ENCODE measurements at regions not wholly inside any gene's neighbourhood (a gene's known extent, or its start where the extent isn't known, plus 50 kb on each side); places are given as distances from the start of the nearest gene placed in this dataset.

DNA sequence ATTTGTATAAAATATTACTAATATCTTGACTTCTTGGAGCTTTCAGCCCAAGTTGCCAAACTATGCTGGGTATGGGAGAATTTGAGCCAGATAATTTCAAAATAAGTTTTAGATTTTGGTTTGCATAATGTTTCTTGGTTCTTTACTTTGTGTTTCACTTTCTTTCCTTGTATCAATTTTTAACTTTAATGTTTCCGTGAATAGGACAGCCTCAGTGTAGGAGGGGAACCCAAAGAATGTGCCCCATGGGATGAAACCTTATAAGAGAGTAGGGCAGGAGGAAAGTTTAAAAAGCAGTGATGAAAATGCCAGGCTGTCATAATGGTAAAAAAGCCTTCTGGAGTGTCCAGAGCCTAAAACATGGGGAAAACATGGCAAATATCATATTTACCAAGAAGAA, 252.4 kb upstream of the IRAK1BP1 start:
- TF ChIP-seq, protein P1, sequence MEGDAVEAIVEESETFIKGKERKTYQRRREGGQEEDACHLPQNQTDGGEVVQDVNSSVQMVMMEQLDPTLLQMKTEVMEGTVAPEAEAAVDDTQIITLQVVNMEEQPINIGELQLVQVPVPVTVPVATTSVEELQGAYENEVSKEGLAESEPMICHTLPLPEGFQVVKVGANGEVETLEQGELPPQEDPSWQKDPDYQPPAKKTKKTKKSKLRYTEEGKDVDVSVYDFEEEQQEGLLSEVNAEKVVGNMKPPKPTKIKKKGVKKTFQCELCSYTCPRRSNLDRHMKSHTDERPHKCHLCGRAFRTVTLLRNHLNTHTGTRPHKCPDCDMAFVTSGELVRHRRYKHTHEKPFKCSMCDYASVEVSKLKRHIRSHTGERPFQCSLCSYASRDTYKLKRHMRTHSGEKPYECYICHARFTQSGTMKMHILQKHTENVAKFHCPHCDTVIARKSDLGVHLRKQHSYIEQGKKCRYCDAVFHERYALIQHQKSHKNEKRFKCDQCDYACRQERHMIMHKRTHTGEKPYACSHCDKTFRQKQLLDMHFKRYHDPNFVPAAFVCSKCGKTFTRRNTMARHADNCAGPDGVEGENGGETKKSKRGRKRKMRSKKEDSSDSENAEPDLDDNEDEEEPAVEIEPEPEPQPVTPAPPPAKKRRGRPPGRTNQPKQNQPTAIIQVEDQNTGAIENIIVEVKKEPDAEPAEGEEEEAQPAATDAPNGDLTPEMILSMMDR (IDR thresholded peaks at IDR 0.05; ENCODE audit: low read length) = no peak
- H3K9me2 ChIP-seq (ENCODE audit: low read depth, low read length) = no peaks in the 10 kb centered on the region
- H3K9ac ChIP-seq (ENCODE audit: low read length) = no peak overlapping the region
- H3K9me3 ChIP-seq (ENCODE audit: low read length) = no peaks in the 10 kb centered on the region
- no peaks in the 10 kb centered on the region for H3K79me2 ChIP-seq (ENCODE audit: insufficient read depth, low read length)
- H3K36me3 ChIP-seq (ENCODE audit: insufficient read depth, low read length) = no peaks in the 10 kb centered on the region
- no peaks in the 10 kb centered on the region for H3K4me1 ChIP-seq (ENCODE audit: insufficient read depth, low read length, severe bottlenecking)
- no peak overlapping the region for H3K4me3 ChIP-seq (ENCODE audit: low read depth, low read length, poor library complexity, severe bottlenecking)
- no peak overlapping the region for H3K27ac ChIP-seq (ENCODE audit: low read depth, low read length, poor library complexity, severe bottlenecking)
- no peaks in the 10 kb centered on the region for H4K20me1 ChIP-seq (ENCODE audit: insufficient read depth, low read length)
- no peaks in the 10 kb centered on the region for H3K27me3 ChIP-seq (ENCODE audit: insufficient read depth, low read length)
- no peak overlapping the region for H3K4me2 ChIP-seq (ENCODE audit: low read length)
- no peaks in the 10 kb centered on the region for H3F3A ChIP-seq (ENCODE audit: insufficient read depth, low read length)
- H2AFZ ChIP-seq (ENCODE audit: low read length) = no peak overlapping the region

DNA sequence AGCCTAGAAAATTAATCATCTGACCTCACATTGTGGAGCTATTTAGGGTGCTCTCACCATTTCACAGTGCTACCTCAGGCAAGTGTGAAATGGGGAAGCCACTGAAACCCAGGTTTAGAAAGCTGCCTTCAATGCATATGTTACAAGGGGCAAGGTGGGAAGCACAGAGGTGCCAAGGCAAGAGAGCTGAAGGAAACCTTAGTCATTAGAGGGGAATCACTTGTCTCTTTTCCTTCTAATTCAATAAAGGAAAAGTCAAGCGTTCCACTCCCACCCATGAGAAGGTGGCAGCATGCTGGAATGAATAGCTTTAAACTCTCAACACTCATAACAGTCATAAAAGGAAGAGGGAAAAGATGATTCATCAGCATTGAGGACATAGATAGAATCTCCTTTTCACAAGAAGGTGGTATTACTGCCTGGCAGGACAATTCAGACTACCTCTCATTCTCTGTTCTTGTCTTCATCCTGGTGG, 251.9 kb upstream of the IRAK1BP1 start:
- no peaks in the 10 kb centered on the region for H3K79me2 ChIP-seq (ENCODE audit: insufficient read depth, low read length)
- H2AFZ ChIP-seq (ENCODE audit: low read length) = no peak overlapping the region

DNA sequence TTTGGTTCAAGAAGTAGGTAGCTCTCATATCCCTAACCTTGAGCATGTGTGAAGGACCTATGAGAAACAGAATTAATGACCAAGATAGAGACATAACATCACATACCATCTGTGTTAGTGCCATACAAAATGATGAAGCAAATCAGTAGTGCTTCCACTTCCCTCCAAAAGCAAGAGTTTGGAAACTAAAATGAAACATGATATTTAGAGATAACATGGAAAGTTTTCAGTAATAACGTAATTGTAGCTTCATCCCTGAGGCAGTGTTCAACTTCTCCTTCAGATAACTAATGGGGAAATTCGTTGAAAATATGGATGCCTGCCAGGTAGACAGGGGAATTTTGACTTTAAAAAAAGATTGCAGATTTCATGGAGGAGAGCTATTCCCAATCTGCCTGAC, 248.4 kb upstream of the IRAK1BP1 start:
- Histone ChIP-seq H3K4me2 (ENCODE audit: low read length) (no peak overlapping the region), H3K79me2 (ENCODE audit: insufficient read depth, low read length) (no peaks in the 10 kb centered on the region), H3K9me3 (ENCODE audit: low read length) (no peaks in the 10 kb centered on the region), H2AFZ (ENCODE audit: low read length) (no peak overlapping the region), H3K4me3 (ENCODE audit: low read depth, low read length, poor library complexity, severe bottlenecking) (no peak overlapping the region), H3K9ac (ENCODE audit: low read length) (no peak overlapping the region), H3K36me3 (ENCODE audit: insufficient read depth, low read length) (no peaks in the 10 kb centered on the region), H4K20me1 (ENCODE audit: insufficient read depth, low read length) (no peaks in the 10 kb centered on the region), H3K9me2 (ENCODE audit: low read depth, low read length) (no peaks in the 10 kb centered on the region), H3K27ac (ENCODE audit: low read depth, low read length, poor library complexity, severe bottlenecking) (no peak overlapping the region), H3F3A (ENCODE audit: insufficient read depth, low read length) (no peaks in the 10 kb centered on the region), H3K4me1 (ENCODE audit: insufficient read depth, low read length, severe bottlenecking) (no peaks in the 10 kb centered on the region), H3K27me3 (ENCODE audit: insufficient read depth, low read length) (no peaks in the 10 kb centered on the region)
- no peak for TF ChIP-seq EZH2 (IDR thresholded peaks at IDR 0.05; ENCODE audit: borderline replicate concordance, low read length)
- TF ChIP-seq, protein P1 (IDR thresholded peaks at IDR 0.05; ENCODE audit: low read length) = no peak

More for the DNA sequence above, 251.9 kb upstream of the IRAK1BP1 start:
- no peak overlapping the region for H3K9ac ChIP-seq (ENCODE audit: low read length)
- H3K4me3 ChIP-seq (ENCODE audit: low read depth, low read length, poor library complexity, severe bottlenecking) = no peak overlapping the region
- no peaks in the 10 kb centered on the region for H3K4me1 ChIP-seq (ENCODE audit: insufficient read depth, low read length, severe bottlenecking)
- no peaks in the 10 kb centered on the region for H3K36me3 ChIP-seq (ENCODE audit: insufficient read depth, low read length)
- H3K27me3 ChIP-seq (ENCODE audit: insufficient read depth, low read length) = no peaks in the 10 kb centered on the region
- no peaks in the 10 kb centered on the region for H4K20me1 ChIP-seq (ENCODE audit: insufficient read depth, low read length)
- H3K27ac ChIP-seq (ENCODE audit: low read depth, low read length, poor library complexity, severe bottlenecking) = no peak overlapping the region
- no peak overlapping the region for H3K4me2 ChIP-seq (ENCODE audit: low read length)
- H3K9me2 ChIP-seq (ENCODE audit: low read depth, low read length) = no peaks in the 10 kb centered on the region
- TF ChIP-seq, protein P1 (IDR thresholded peaks at IDR 0.05; ENCODE audit: low read length) = no peak
- TF ChIP-seq EZH2 (IDR thresholded peaks at IDR 0.05; ENCODE audit: borderline replicate concordance, low read length) = no peak
- no peaks in the 10 kb centered on the region for H3F3A ChIP-seq (ENCODE audit: insufficient read depth, low read length)
- H3K9me3 ChIP-seq (ENCODE audit: low read length) = no peaks in the 10 kb centered on the region

Data from OCI-LY1 (cell line).